ENCODE measurements at regions not wholly inside any gene's neighbourhood (a gene's known extent, or its start where the extent isn't known, plus 50 kb on each side); places are given as distances from the start of the nearest gene placed in this dataset.

GRCh38 chr4:140249351-140249750 is 95.4 kb upstream of the MAML3 start:
- TF ChIP-seq POLR2AphosphoS5 (IDR thresholded peaks at IDR 0.05) (no peak), CTCF (IDR thresholded peaks at IDR 0.05) (no peak)
